Endothelial cell of umbilical vein (primary cell): ENCODE measurements at regions not wholly inside any gene's neighbourhood (a gene's known extent, or its start where the extent isn't known, plus 50 kb on each side); places are given as distances from the start of the nearest gene placed in this dataset.

ENCODE experiments used
- BruUV-seq: library from RNA; stranded (reverse); fragments of 400-500 nt; replicated peaks from 2 replicates; lab custom pipeline; 2021; lab: Mats Ljungman, UMichigan
- CTCF ChIA-PET: fragments of 300-600, 350-600 bp; sonication (Branson Sonifier 250); formaldehyde crosslinking; loops from one replicate; lab custom pipeline; 2021; ENCODE audit warnings: antibody characterized with exemption, inconsistent platforms; lab: Charles Lee
- POLR2A ChIA-PET: fragments of 300-600, 350-600 bp; sonication (Branson Sonifier 250); formaldehyde crosslinking; loops from one replicate; lab custom pipeline; 2021; ENCODE audit warnings: antibody characterized with exemption, inconsistent platforms; lab: Charles Lee
- DNase-seq: peaks from one replicate; pipeline ENCODE4 v3.0.0-alpha.2; 2011; ENCODE audit warnings: low read depth, low spot score
- FAIRE-seq: peaks from 2 replicates; lab custom pipeline; 2011; peaks lifted over from hg19 to GRCh38; lab: Jason Lieb, UNC
- H2AFZ ChIP-seq: 2 replicates; pipeline ENCODE4 v1.6.0; 2012; ENCODE audit warnings: low read depth, low read length, control low read depth, inconsistent platforms
- H3K27ac ChIP-seq: 2 replicates; pipeline ENCODE4 v1.5.1; 2011; ENCODE audit warnings: low read depth, mild to moderate bottlenecking, control low read depth, low read length, moderate library complexity; ENCODE audit not compliant: insufficient read depth
- H3K27me3 ChIP-seq, 2 experiments: 2 replicates each; pipeline versions ENCODE4 v1.6.0 to v1.6.1; 2011; ENCODE audit warnings: low read length in 2 of 2, mixed read lengths in 1 of 2; ENCODE audit not compliant: control insufficient read depth in 2 of 2, insufficient read depth in 2 of 2
- H3K36me3 ChIP-seq, 2 experiments: 2 replicates in 1 of 2; 3 replicates in 1 of 2; pipeline ENCODE4 v1.5.1; 2011; ENCODE audit warnings: low read length in 2 of 2, mild to moderate bottlenecking in 1 of 2, moderate library complexity in 1 of 2; ENCODE audit not compliant: control insufficient read depth in 2 of 2, insufficient read depth in 2 of 2; ENCODE audit errors: extremely low read depth in 1 of 2
- H3K4me1 ChIP-seq: 3 replicates; pipeline ENCODE4 v1.5.1; 2011; ENCODE audit warnings: mild to moderate bottlenecking, low read length; ENCODE audit not compliant: control insufficient read depth, insufficient read depth; ENCODE audit errors: extremely low read depth
- H3K4me2 ChIP-seq: 2 replicates; pipeline ENCODE4 v1.6.1; 2011; ENCODE audit warnings: low read length, control low read depth, mixed read lengths; ENCODE audit not compliant: insufficient read depth
- H3K4me3 ChIP-seq, 3 experiments: fragments of 200-600 bp in 1 of 3; sonication (generic), shearing (Covaris generic) in 1 of 3; replicated peaks in 1 of 3; 2 replicates each; pipeline ENCODE4 v1.5.1; 2011 to 2016; ENCODE audit warnings: control low read depth in 3 of 3, low read length in 3 of 3, mild to moderate bottlenecking in 2 of 3, inconsistent platforms in 1 of 3, low read depth in 1 of 3, moderate library complexity in 1 of 3; ENCODE audit not compliant: insufficient read depth in 1 of 3
- H3K79me2 ChIP-seq: 2 replicates; pipeline ENCODE4 v1.6.0; 2012; ENCODE audit warnings: low read length, inconsistent platforms; ENCODE audit not compliant: control insufficient read depth, insufficient read depth
- H3K9ac ChIP-seq: replicated peaks from 2 replicates; pipeline ENCODE3; 2011; ENCODE audit warnings: low read length, control low read depth; ENCODE audit not compliant: insufficient read depth; ENCODE audit errors: extremely low read depth
- H3K9me1 ChIP-seq: replicated peaks from 3 replicates; pipeline ENCODE4 v1.6.0; 2011; ENCODE audit warnings: mild to moderate bottlenecking, low read length; ENCODE audit not compliant: control insufficient read depth, insufficient read depth; ENCODE audit errors: extremely low read depth
- H3K9me3 ChIP-seq: replicated peaks from 2 replicates; pipeline ENCODE4 v1.5.1; 2012; ENCODE audit warnings: low read length, inconsistent platforms; ENCODE audit not compliant: control insufficient read depth, insufficient read depth
- H4K20me1 ChIP-seq: replicated peaks from 2 replicates; pipeline ENCODE3; 2011; ENCODE audit warnings: mild to moderate bottlenecking, low read length; ENCODE audit not compliant: control insufficient read depth, insufficient read depth; ENCODE audit errors: extremely low read depth
- CTCF ChIP-seq, 2 donors: IDR thresholded peaks; 1 replicate in 1 of 2; 2 replicates in 1 of 2; pipeline ENCODE4 v1.5.1; 2011; ENCODE audit warnings: low read length in 2 of 2, mild to moderate bottlenecking in 2 of 2, moderate library complexity in 2 of 2, control low read depth in 1 of 2, inconsistent platforms in 1 of 2, low read depth in 1 of 2; ENCODE audit not compliant: insufficient read depth in 1 of 2; ENCODE audit errors: extremely low read depth in 1 of 2
- EZH2 ChIP-seq: IDR thresholded peaks from 2 replicates; pipeline ENCODE4 v1.6.1; 2012; ENCODE audit warnings: borderline replicate concordance, low read depth, mild to moderate bottlenecking, moderate library complexity, low read length, inconsistent platforms; ENCODE audit not compliant: severe bottlenecking
- FOS ChIP-seq: IDR thresholded peaks from 2 replicates; pipeline ENCODE4 v1.6.1; 2011; ENCODE audit warnings: mild to moderate bottlenecking, low read length, moderate library complexity, borderline replicate concordance; ENCODE audit not compliant: insufficient read depth
- GATA2 ChIP-seq: IDR thresholded peaks from 2 replicates; pipeline ENCODE4 v1.7.0; 2011; ENCODE audit warnings: low read depth, mild to moderate bottlenecking, moderate library complexity, mixed read lengths, low read length; ENCODE audit not compliant: insufficient read length, insufficient read depth
- JUN ChIP-seq: IDR thresholded peaks from 2 replicates; pipeline ENCODE4 v1.6.1; 2011; ENCODE audit warnings: borderline replicate concordance, low read depth; ENCODE audit not compliant: insufficient read length, insufficient read depth
- MAX ChIP-seq: IDR thresholded peaks from 2 replicates; pipeline ENCODE4 v1.6.1; 2011; ENCODE audit not compliant: insufficient read depth, insufficient read length
- MYC ChIP-seq: IDR thresholded peaks from one replicate; pipeline ENCODE4 v1.6.1; 2011; ENCODE audit warnings: mild to moderate bottlenecking, low read depth, low read length
- POLR2A ChIP-seq: IDR thresholded peaks from 2 replicates; pipeline ENCODE4 v1.6.1; 2012; ENCODE audit warnings: low read depth, mild to moderate bottlenecking, control low read depth, low read length
- POLR2AphosphoS5 ChIP-seq: IDR thresholded peaks from 2 replicates; pipeline ENCODE4 v1.6.1; 2012; ENCODE audit warnings: low read depth, mild to moderate bottlenecking, control low read depth, low read length, moderate library complexity; ENCODE audit not compliant: insufficient read depth
- dilution Hi-C: fragments of 300-500 bp; cut with MboI; formaldehyde crosslinking; loops from one replicate; pipeline ENCODE4 v1.15.0; 2019; ENCODE audit warnings: low sequenced_read_pairs; ENCODE audit not compliant: extremely low pct_ligation_motif_present
- intact Hi-C: fragments of 100-400 bp; cut with micrococcal nuclease; formaldehyde crosslinking; loops from one replicate; pipeline ENCODE4 v1.10.0; 2022

- Histone ChIP-seq H3K9ac (no peak overlapping the region), H3K4me1 (no peaks in the 10 kb centered on the region), H2AFZ (no peak overlapping the region), H3K9me1 (no peaks in the 10 kb centered on the region), H3K4me2 (no peak overlapping the region), H4K20me1 (no peaks in the 10 kb centered on the region), H3K27me3 (no peaks in the 10 kb centered on the region), H3K9me3 (no peaks in the 10 kb centered on the region), H3K36me3 (no peaks in the 10 kb centered on the region), H3K79me2 (no peaks in the 10 kb centered on the region), H3K4me3 (no peak overlapping the region), H3K27ac (no peak overlapping the region)
- dilution Hi-C loops (no loop called here), intact Hi-C loops (no loop called here)
- BruUV-seq, result no TSS peak
- no peak for TF ChIP-seq POLR2AphosphoS5
- TF ChIP-seq POLR2A, result no peak
- no peak for TF ChIP-seq CTCF (IDR thresholded peaks at IDR 0.05; ENCODE audit: extremely low read depth in 1 of 2, insufficient read depth in 1 of 2, low read depth in 1 of 2, low read length in 2 of 2)
- TF ChIP-seq GATA2, result no peak
- TF ChIP-seq FOS, result no peak
- TF ChIP-seq EZH2, result no peak
- no peak for TF ChIP-seq MYC
- TF ChIP-seq MAX, result no peak
- TF ChIP-seq JUN, result no peak
- ChIA-PET POLR2A (no interaction called here), CTCF (no interaction called here)
- FAIRE-seq, result no peak
- no peak for DNase-seq
These were observed 99.1 kb upstream of the NGF start for GRCh38 chr1:115437196-115437595.
